Mesenteric fat pad (tissue), 1 donor: ENCODE measurements at regions not wholly inside any gene's neighbourhood (a gene's known extent, or its start where the extent isn't known, plus 50 kb on each side); places are given as distances from the start of the nearest gene placed in this dataset.
A peak's percentile ranks its signal among the peaks of the same experiment; 100 is the strongest.

Experiments
- DNase-seq: peaks from one replicate; pipeline ENCODE4 v3.0.0-alpha.2; 2020; ENCODE audit warnings: low spot score
- donor health status: DM: yes; HTN: yes; CAD: no.

GRCh38 chr2:239806276-239806675 lies 218.9 kb downstream of the NDUFA10 start:
- no peak for DNase-seq

- peak; percentile 49 for DNase-seq
Measured at GRCh38 chr2:239805414-239805813, 219.7 kb downstream of the NDUFA10 start.

GRCh38 chr2:239805043-239805329 lies 220.2 kb downstream of the NDUFA10 start:
- peak; percentile 71 for DNase-seq

- DNase-seq: peak; percentile 80
Measured at GRCh38 chr2:239804161-239805042, 220.7 kb downstream of the NDUFA10 start.

- DNase-seq: peak; percentile 77
Measured at GRCh38 chr2:239803766-239804115, 221.4 kb downstream of the NDUFA10 start.

GRCh38 chr2:239803102-239803765 lies 221.9 kb downstream of the NDUFA10 start:
- DNase-seq: peak; percentile 72

GRCh38 chr2:239802185-239802649 lies 222.9 kb downstream of the NDUFA10 start:
- DNase-seq: peak; percentile 47

- peak; percentile 73 for DNase-seq
Measured at GRCh38 chr2:239801404-239802184, 223.5 kb downstream of the NDUFA10 start.

GRCh38 chr2:239800785-239801386 lies 224.3 kb downstream of the NDUFA10 start:
- DNase-seq: no peak

GRCh38 chr2:239797316-239797715 lies 227.8 kb downstream of the NDUFA10 start:
- DNase-seq: no peak

- DNase-seq: peak; percentile 64
Measured at GRCh38 chr2:239795761-239796160, 229.4 kb downstream of the NDUFA10 start.

GRCh38 chr2:239793836-239794235 lies 231.3 kb downstream of the NDUFA10 start:
- DNase-seq: peak; percentile 73

GRCh38 chr2:239793086-239793485 lies 232.1 kb downstream of the NDUFA10 start:
- no peak for DNase-seq

- peak; percentile 64 for DNase-seq
Measured at GRCh38 chr2:239792405-239793084, 232.6 kb downstream of the NDUFA10 start.

- peak; percentile 77 for DNase-seq
Measured at GRCh38 chr2:239791526-239792404, 233.4 kb downstream of the NDUFA10 start.

GRCh38 chr2:239790721-239791120 lies 234.4 kb downstream of the NDUFA10 start:
- DNase-seq: peak; percentile 47

GRCh38 chr2:239790313-239790712 lies 234.8 kb downstream of the NDUFA10 start:
- DNase-seq: peak; percentile 55

- peak; percentile 59 for DNase-seq
Measured at GRCh38 chr2:239789711-239790110, 235.4 kb downstream of the NDUFA10 start.

- no peak for DNase-seq
Measured at GRCh38 chr2:239788576-239789098, 236.5 kb downstream of the NDUFA10 start.
